Liver (tissue), 8 donors: ENCODE measurements at regions not wholly inside any gene's neighbourhood (a gene's known extent, or its start where the extent isn't known, plus 50 kb on each side); places are given as distances from the start of the nearest gene placed in this dataset.

Experiments
- DNase-seq: peaks from one replicate; pipeline ENCODE4 v3.0.0-alpha.2; 2017; ENCODE audit warnings: low spot score
- H3K27ac ChIP-seq, 2 donors: one replicate each; pipeline ENCODE4 v1.7.0; 2013; ENCODE audit warnings: inconsistent platforms in 2 of 2, low read length in 2 of 2, control low read depth in 1 of 2, low read depth in 1 of 2, mild to moderate bottlenecking in 1 of 2
- H3K27me3 ChIP-seq, 4 donors: one replicate each; pipeline versions ENCODE4 v1.6.1 to v1.7.0; 2013; ENCODE audit warnings: low read length in 3 of 4, inconsistent platforms in 1 of 4, mild to moderate bottlenecking in 1 of 4, moderate library complexity in 1 of 4; ENCODE audit not compliant: control insufficient read depth in 4 of 4, insufficient read depth in 4 of 4
- H3K36me3 ChIP-seq, 4 donors: one replicate each; pipeline versions ENCODE4 v1.6.1 to v1.7.0; 2013; ENCODE audit warnings: low read length in 3 of 4, mild to moderate bottlenecking in 3 of 4, low read depth in 1 of 4, moderate library complexity in 1 of 4; ENCODE audit not compliant: control insufficient read depth in 4 of 4, insufficient read depth in 3 of 4
- H3K4me1 ChIP-seq, 4 donors: one replicate each; pipeline versions ENCODE4 v1.6.1 to v1.7.0; 2013; ENCODE audit warnings: low read length in 3 of 4, mild to moderate bottlenecking in 3 of 4, moderate library complexity in 1 of 4; ENCODE audit not compliant: control insufficient read depth in 4 of 4, insufficient read depth in 4 of 4
- H3K4me3 ChIP-seq, 3 donors: one replicate each; pipeline versions ENCODE4 v1.6.1 to v1.7.0; 2013; ENCODE audit warnings: low read length in 3 of 3, control low read depth in 1 of 3, low read depth in 1 of 3, mild to moderate bottlenecking in 1 of 3
- H3K9ac ChIP-seq, 2 donors: one replicate each; pipeline ENCODE4 v1.7.0; 2013; ENCODE audit warnings: low read length in 2 of 2, mild to moderate bottlenecking in 2 of 2, moderate library complexity in 2 of 2, control low read depth in 1 of 2, low read depth in 1 of 2
- H3K9me3 ChIP-seq, 4 donors: one replicate each; pipeline versions ENCODE4 v1.6.1 to v1.7.0; 2013; ENCODE audit warnings: low read length in 3 of 4; ENCODE audit not compliant: control insufficient read depth in 4 of 4
- EGR1 ChIP-seq, 2 donors: IDR thresholded peaks; 2 replicates each; pipeline ENCODE4 v1.6.1; 2016 to 2018; ENCODE audit warnings: antibody characterized with exemption in 2 of 2, low read depth in 2 of 2
- FOXA1 ChIP-seq: IDR thresholded peaks from 2 replicates; pipeline ENCODE4 v1.6.1; 2016; ENCODE audit warnings: antibody characterized with exemption
- FOXA2 ChIP-seq: IDR thresholded peaks from 2 replicates; pipeline ENCODE4 v1.6.1; 2016; ENCODE audit warnings: antibody characterized with exemption
- GABPA ChIP-seq, 2 donors: IDR thresholded peaks in 1 of 2; conservative IDR thresholded peaks in 1 of 2; 2 replicates each; pipeline ENCODE4 v1.6.1; 2016; ENCODE audit warnings: antibody characterized with exemption in 2 of 2, mild to moderate bottlenecking in 1 of 2, moderate library complexity in 1 of 2
- HNF4A ChIP-seq, 2 donors: conservative IDR thresholded peaks; 2 replicates each; pipeline ENCODE4 v1.6.1; 2016; ENCODE audit warnings: antibody characterized with exemption in 2 of 2, mild to moderate bottlenecking in 2 of 2
- HNF4G ChIP-seq: IDR thresholded peaks from 2 replicates; pipeline ENCODE4 v1.6.1; 2016; ENCODE audit warnings: antibody characterized with exemption
- JUND ChIP-seq, 2 donors: IDR thresholded peaks; 2 replicates each; pipeline ENCODE4 v1.6.1; 2016; ENCODE audit warnings: antibody characterized with exemption in 2 of 2
- NR2F2 ChIP-seq: IDR thresholded peaks from 2 replicates; pipeline ENCODE4 v1.6.1; 2016; ENCODE audit warnings: antibody characterized with exemption
- RAD21 ChIP-seq, 2 donors: IDR thresholded peaks; 2 replicates each; pipeline ENCODE4 v1.6.1; 2016; ENCODE audit warnings: antibody characterized with exemption in 2 of 2, mild to moderate bottlenecking in 2 of 2
- RXRA ChIP-seq, 2 donors: IDR thresholded peaks; 2 replicates each; pipeline ENCODE4 v1.6.1; 2017 to 2018; ENCODE audit warnings: antibody characterized with exemption in 2 of 2, mild to moderate bottlenecking in 1 of 2
- SP1 ChIP-seq: IDR thresholded peaks from 2 replicates; pipeline ENCODE4 v1.6.1; 2018; ENCODE audit warnings: antibody characterized with exemption, mild to moderate bottlenecking
- TAF1 ChIP-seq: conservative IDR thresholded peaks from 2 replicates; pipeline ENCODE4 v1.6.1; 2016; ENCODE audit warnings: antibody characterized with exemption, mild to moderate bottlenecking
- YY1 ChIP-seq: IDR thresholded peaks from 2 replicates; pipeline ENCODE4 v1.6.1; 2016; ENCODE audit warnings: antibody characterized with exemption, mild to moderate bottlenecking
- WGBS: extraction: QIAGEN DNeasy Blood & Tissue Kit; methylation state at CpG from one replicate; pipeline ENCODE4 v1.1.7; 2013; 5-methylcytosine and 5-hydroxymethylcytosine counted together
- TF ChIP-seq, protein P1 (sequence below): fragments of 150-350 bp; IDR thresholded peaks from 2 replicates; pipeline ENCODE4 v1.5.1; 2017; ENCODE audit warnings: improper control_type of control experiment, low read depth, low read length; ENCODE audit not compliant: missing input control
- TF ChIP-seq, protein P2 (sequence below): IDR thresholded peaks from 2 replicates; pipeline ENCODE4 v1.6.1; 2016; ENCODE audit warnings: antibody characterized with exemption
- TF ChIP-seq, protein P3 (sequence below): IDR thresholded peaks from 2 replicates; pipeline ENCODE4 v1.6.1; 2016; ENCODE audit warnings: antibody characterized with exemption, mild to moderate bottlenecking
- TF ChIP-seq, protein P4 (sequence below): IDR thresholded peaks from 2 replicates; pipeline ENCODE4 v1.6.1; 2016; ENCODE audit warnings: antibody characterized with exemption
- TF ChIP-seq, protein P5 (sequence below): IDR thresholded peaks from 2 replicates; pipeline ENCODE4 v1.6.1; 2016; ENCODE audit warnings: antibody characterized with exemption
- donor health status: healthy.
- donor health status: healthy.
- donor health status: healthy.
- donor health status: healthy.
- donor health status: healthy.

DNA sequence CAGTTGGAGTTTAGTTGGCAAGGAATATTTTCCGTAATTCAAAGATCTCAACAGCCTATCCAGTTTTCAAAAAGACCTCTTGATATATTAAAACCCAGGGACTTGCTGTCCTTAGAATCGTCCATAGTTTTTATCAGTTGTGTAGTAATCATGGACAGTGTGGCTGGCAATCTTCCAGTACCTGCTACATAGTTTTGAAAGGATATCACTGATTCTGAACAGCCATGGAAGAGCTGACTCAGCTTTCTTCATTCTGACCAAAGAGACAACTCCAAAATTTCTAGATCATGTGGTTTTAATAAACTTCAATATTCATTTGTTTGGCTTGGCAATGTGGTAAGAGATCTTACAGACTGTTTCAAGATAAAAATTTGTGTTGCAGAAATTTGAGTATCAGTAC lies 616.7 kb downstream of the TDRD15 start:
- H3K27me3 ChIP-seq = no peaks in the 10 kb centered on the region
- TF ChIP-seq HNF4A (conservative IDR thresholded peaks at IDR 0.05) = no peak
- H3K4me3 ChIP-seq = no peak overlapping the region
- H3K9ac ChIP-seq = no peak overlapping the region
- H3K27ac ChIP-seq = no peak overlapping the region
- 65% methylated on average over 2 of the region's 2 CpGs for WGBS
- no peak for DNase-seq
- H3K4me1 ChIP-seq = no peaks in the 10 kb centered on the region
- no peaks in the 10 kb centered on the region for H3K9me3 ChIP-seq
- H3K36me3 ChIP-seq = no peaks in the 10 kb centered on the region

DNA sequence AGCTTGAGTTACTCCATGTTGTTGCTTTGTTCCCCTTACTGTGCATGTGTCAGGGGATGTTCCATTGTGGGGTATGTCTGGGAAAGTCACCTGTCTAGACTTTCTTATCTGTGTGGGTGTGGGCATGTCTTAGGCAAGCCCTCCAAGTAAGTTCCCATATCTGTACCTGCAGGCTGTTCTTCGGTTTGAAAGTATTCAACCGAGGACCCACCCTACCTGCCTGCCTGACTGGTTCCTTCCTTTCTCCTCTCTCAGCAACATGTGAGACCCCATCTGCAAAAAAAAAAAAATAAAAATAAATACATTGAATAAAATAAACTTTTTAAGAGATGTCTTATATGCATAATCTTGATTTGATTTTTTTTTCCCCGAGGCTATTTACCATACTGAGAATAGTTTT lies 622.7 kb downstream of the TDRD15 start:
- no peaks in the 10 kb centered on the region for H3K27me3 ChIP-seq
- H3K36me3 ChIP-seq = no peaks in the 10 kb centered on the region
- H3K9ac ChIP-seq = no peak overlapping the region
- no peak for TF ChIP-seq SP1
- no peak for TF ChIP-seq FOXA2
- no peak for TF ChIP-seq NR2F2
- TF ChIP-seq RAD21 (IDR thresholded peaks at IDR 0.05) = no peak
- TF ChIP-seq YY1 = no peak
- no peak for TF ChIP-seq HNF4A (conservative IDR thresholded peaks at IDR 0.05)
- no peak for TF ChIP-seq JUND (IDR thresholded peaks at IDR 0.05)
- TF ChIP-seq EGR1 (IDR thresholded peaks at IDR 0.05; ENCODE audit: low read depth in 2 of 2) = no peak
- TF ChIP-seq, protein P1, sequence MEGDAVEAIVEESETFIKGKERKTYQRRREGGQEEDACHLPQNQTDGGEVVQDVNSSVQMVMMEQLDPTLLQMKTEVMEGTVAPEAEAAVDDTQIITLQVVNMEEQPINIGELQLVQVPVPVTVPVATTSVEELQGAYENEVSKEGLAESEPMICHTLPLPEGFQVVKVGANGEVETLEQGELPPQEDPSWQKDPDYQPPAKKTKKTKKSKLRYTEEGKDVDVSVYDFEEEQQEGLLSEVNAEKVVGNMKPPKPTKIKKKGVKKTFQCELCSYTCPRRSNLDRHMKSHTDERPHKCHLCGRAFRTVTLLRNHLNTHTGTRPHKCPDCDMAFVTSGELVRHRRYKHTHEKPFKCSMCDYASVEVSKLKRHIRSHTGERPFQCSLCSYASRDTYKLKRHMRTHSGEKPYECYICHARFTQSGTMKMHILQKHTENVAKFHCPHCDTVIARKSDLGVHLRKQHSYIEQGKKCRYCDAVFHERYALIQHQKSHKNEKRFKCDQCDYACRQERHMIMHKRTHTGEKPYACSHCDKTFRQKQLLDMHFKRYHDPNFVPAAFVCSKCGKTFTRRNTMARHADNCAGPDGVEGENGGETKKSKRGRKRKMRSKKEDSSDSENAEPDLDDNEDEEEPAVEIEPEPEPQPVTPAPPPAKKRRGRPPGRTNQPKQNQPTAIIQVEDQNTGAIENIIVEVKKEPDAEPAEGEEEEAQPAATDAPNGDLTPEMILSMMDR = no peak
- TF ChIP-seq GABPA (IDR thresholded peaks at IDR 0.05 in 1 of 2, conservative IDR thresholded peaks at IDR 0.05 in 1 of 2) = no peak
- TF ChIP-seq, protein P2, sequence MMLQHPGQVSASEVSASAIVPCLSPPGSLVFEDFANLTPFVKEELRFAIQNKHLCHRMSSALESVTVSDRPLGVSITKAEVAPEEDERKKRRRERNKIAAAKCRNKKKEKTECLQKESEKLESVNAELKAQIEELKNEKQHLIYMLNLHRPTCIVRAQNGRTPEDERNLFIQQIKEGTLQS = no peak
- no peak for TF ChIP-seq HNF4G
- TF ChIP-seq, protein P3, sequence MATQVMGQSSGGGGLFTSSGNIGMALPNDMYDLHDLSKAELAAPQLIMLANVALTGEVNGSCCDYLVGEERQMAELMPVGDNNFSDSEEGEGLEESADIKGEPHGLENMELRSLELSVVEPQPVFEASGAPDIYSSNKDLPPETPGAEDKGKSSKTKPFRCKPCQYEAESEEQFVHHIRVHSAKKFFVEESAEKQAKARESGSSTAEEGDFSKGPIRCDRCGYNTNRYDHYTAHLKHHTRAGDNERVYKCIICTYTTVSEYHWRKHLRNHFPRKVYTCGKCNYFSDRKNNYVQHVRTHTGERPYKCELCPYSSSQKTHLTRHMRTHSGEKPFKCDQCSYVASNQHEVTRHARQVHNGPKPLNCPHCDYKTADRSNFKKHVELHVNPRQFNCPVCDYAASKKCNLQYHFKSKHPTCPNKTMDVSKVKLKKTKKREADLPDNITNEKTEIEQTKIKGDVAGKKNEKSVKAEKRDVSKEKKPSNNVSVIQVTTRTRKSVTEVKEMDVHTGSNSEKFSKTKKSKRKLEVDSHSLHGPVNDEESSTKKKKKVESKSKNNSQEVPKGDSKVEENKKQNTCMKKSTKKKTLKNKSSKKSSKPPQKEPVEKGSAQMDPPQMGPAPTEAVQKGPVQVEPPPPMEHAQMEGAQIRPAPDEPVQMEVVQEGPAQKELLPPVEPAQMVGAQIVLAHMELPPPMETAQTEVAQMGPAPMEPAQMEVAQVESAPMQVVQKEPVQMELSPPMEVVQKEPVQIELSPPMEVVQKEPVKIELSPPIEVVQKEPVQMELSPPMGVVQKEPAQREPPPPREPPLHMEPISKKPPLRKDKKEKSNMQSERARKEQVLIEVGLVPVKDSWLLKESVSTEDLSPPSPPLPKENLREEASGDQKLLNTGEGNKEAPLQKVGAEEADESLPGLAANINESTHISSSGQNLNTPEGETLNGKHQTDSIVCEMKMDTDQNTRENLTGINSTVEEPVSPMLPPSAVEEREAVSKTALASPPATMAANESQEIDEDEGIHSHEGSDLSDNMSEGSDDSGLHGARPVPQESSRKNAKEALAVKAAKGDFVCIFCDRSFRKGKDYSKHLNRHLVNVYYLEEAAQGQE = no peak
- TF ChIP-seq, protein P4, sequence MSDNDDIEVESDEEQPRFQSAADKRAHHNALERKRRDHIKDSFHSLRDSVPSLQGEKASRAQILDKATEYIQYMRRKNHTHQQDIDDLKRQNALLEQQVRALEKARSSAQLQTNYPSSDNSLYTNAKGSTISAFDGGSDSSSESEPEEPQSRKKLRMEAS = no peak
- TF ChIP-seq RXRA (IDR thresholded peaks at IDR 0.05) = no peak
- TF ChIP-seq, protein P5, sequence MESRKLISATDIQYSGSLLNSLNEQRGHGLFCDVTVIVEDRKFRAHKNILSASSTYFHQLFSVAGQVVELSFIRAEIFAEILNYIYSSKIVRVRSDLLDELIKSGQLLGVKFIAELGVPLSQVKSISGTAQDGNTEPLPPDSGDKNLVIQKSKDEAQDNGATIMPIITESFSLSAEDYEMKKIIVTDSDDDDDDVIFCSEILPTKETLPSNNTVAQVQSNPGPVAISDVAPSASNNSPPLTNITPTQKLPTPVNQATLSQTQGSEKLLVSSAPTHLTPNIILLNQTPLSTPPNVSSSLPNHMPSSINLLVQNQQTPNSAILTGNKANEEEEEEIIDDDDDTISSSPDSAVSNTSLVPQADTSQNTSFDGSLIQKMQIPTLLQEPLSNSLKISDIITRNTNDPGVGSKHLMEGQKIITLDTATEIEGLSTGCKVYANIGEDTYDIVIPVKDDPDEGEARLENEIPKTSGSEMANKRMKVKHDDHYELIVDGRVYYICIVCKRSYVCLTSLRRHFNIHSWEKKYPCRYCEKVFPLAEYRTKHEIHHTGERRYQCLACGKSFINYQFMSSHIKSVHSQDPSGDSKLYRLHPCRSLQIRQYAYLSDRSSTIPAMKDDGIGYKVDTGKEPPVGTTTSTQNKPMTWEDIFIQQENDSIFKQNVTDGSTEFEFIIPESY = no peak
- TF ChIP-seq TAF1 = no peak
- TF ChIP-seq FOXA1 = no peak
- H3K4me3 ChIP-seq = no peak overlapping the region
- H3K9me3 ChIP-seq = peaks cover 0 to 5% (median 1%) of the 10 kb centered on the region in 4 donors
- WGBS = 79% methylated on average over 3 of the region's 3 CpGs
- H3K27ac ChIP-seq = no peak overlapping the region
- no peaks in the 10 kb centered on the region for H3K4me1 ChIP-seq
- DNase-seq = no peak
